Neural progenitor cell (in vitro differentiated cells): ENCODE measurements at regions not wholly inside any gene's neighbourhood (a gene's known extent, or its start where the extent isn't known, plus 50 kb on each side); places are given as distances from the start of the nearest gene placed in this dataset.

Experiments used
- CTCF ChIP-seq: fragments of 200-600 bp; sonication (generic); IDR thresholded peaks from 2 replicates; pipeline ENCODE4 v1.5.1; 2017; ENCODE audit warnings: antibody characterized with exemption, mild to moderate bottlenecking
- EZH2 ChIP-seq: fragments of 200-600 bp; sonication (generic); IDR thresholded peaks from 2 replicates; pipeline ENCODE4 v1.6.1; 2017; ENCODE audit warnings: antibody characterized with exemption, mild to moderate bottlenecking, moderate library complexity
- EZH2phosphoT487 ChIP-seq: fragments of 200-600 bp; sonication (generic); IDR thresholded peaks from 2 replicates; pipeline ENCODE4 v1.6.1; 2017; ENCODE audit warnings: antibody characterized with exemption

GRCh38 chr1:116219651-116220434, 108.6 kb downstream of the MAB21L3 start:
- TF ChIP-seq CTCF (no peak), EZH2 (no peak), EZH2phosphoT487 (no peak)
